ENCODE measurements at regions not wholly inside any gene's neighbourhood (a gene's known extent, or its start where the extent isn't known, plus 50 kb on each side); places are given as distances from the start of the nearest gene placed in this dataset.
"Not testable (repeated sequence)": the region's sequence is repeated elsewhere in the genome, so short reads cannot be mapped to it uniquely, and the experiment has no call there.

GRCh38 chr17:445839-446238 lies 93.2 kb upstream of the RPH3AL start, which contains the start of gene RFLNB:
RFLNB (minus strand) TSS chr17:445939.
- peaks cover 50 to 53% of the 10 kb centered on the region in 2 experiments for H3K4me1 ChIP-seq (ENCODE audit: control insufficient read depth in 1 of 2, insufficient read depth in 1 of 2, low read depth in 1 of 2, low read length in 1 of 2)
- peak within 1 kb of the TSS in 1 of 2 experiments; percentile 14 for H3K4me3 ChIP-seq (ENCODE audit: low read depth in 1 of 2, low read length in 1 of 2)
- not testable (repeated sequence) for H3K27me3 ChIP-seq, H3K9me3 ChIP-seq
- peaks cover 60% of the 10 kb centered on the region for H3K36me3 ChIP-seq
- peak within 1 kb of the TSS; percentile 82 for H3K27ac ChIP-seq

DNA sequence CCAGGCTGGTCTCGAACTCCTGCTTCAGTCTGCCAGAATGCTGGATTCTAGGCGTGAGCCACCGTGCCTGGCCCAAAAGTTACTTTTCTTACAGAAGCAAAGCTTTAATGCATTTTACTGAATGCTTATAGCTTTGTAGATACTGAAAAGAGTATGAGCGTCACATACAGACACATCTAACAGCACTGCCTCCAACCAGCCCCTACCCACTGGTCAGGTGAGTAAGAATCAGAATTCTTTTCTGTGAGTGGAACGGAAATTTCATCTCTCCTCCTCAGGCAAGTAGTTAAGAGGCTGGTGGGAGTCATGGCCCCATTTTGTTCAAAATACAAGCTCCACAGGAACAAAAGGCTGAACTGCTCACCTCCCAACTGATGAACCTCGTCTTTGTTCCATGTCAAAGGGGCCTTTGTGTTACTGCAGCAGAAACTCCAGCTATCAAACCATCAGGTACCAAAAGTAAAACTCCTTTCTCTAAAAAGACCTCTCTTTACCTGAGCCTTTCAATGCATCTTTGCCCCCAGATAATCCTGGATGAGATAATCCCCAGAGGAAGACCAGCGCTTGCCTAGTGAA lies 92.4 kb upstream of the RPH3AL start:
- peak overlapping the region; percentile 82 for H3K27ac ChIP-seq
- H3K27me3 ChIP-seq = no peaks in the 10 kb centered on the region
- H3K36me3 ChIP-seq = peaks cover 69% of the 10 kb centered on the region
- H3K9me3 ChIP-seq = no peaks in the 10 kb centered on the region
- H3K4me3 ChIP-seq (ENCODE audit: low read depth in 1 of 2, low read length in 1 of 2) = no peak overlapping the region
- TF ChIP-seq CTCF (IDR thresholded peaks at IDR 0.05) = no peak
- peaks cover 50 to 53% of the 10 kb centered on the region in 2 experiments for H3K4me1 ChIP-seq (ENCODE audit: control insufficient read depth in 1 of 2, insufficient read depth in 1 of 2, low read depth in 1 of 2, low read length in 1 of 2)

DNA sequence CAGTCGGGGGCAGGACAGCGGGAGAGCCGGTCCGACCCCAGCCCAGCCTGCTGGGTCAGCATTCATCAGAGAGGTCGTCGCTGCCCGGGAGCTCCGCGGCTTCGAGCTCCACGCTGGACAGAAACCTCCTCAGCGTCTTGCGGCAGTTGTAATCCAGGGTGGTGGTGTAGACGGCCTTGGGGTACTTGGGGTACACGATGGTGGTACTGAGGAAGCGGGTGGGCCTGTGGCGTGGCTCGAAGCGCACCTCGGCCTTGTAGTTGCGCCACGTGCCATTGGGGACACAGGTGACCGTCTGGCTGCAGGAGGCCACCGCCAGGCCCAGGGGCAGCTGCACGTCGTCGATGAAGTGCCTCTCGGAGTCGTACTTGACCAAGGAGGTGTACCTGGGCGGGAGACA lies 90.5 kb upstream of the RPH3AL start:
- no peaks in the 10 kb centered on the region for H3K27me3 ChIP-seq
- H3K4me1 ChIP-seq (ENCODE audit: control insufficient read depth in 1 of 2, insufficient read depth in 1 of 2, low read depth in 1 of 2, low read length in 1 of 2) = peaks cover 50 to 53% of the 10 kb centered on the region in 2 experiments
- H3K36me3 ChIP-seq = peaks cover 86% of the 10 kb centered on the region
- no peaks in the 10 kb centered on the region for H3K9me3 ChIP-seq
- TF ChIP-seq CTCF (IDR thresholded peaks at IDR 0.05) = no peak
- H3K27ac ChIP-seq = peak overlapping the region; percentile 82
- no peak overlapping the region for H3K4me3 ChIP-seq (ENCODE audit: low read depth in 1 of 2, low read length in 1 of 2)

GRCh38 chr17:441155-441950 lies 88.7 kb upstream of the RPH3AL start:
- Histone ChIP-seq H3K27ac (peak overlapping the region; percentile 82), H3K4me1 (ENCODE audit: control insufficient read depth in 1 of 2, insufficient read depth in 1 of 2, low read depth in 1 of 2, low read length in 1 of 2) (peaks cover 33 to 37% of the 10 kb centered on the region in 2 experiments), H3K9me3 (no peaks in the 10 kb centered on the region), H3K36me3 (peaks cover 78% of the 10 kb centered on the region), H3K4me3 (ENCODE audit: low read depth in 1 of 2, low read length in 1 of 2) (no peak overlapping the region), H3K27me3 (no peaks in the 10 kb centered on the region)
- TF ChIP-seq CTCF (IDR thresholded peaks at IDR 0.05) = no peak

GRCh38 chr17:438191-438590 lies 85.6 kb upstream of the RPH3AL start:
- H3K36me3 ChIP-seq = peaks cover 55% of the 10 kb centered on the region
- TF ChIP-seq CTCF (IDR thresholded peaks at IDR 0.05) = no peak
- H3K27ac ChIP-seq = peak overlapping the region; percentile 82
- H3K4me3 ChIP-seq (ENCODE audit: low read depth in 1 of 2, low read length in 1 of 2) = no peak overlapping the region
- H3K27me3 ChIP-seq = no peaks in the 10 kb centered on the region
- H3K4me1 ChIP-seq (ENCODE audit: control insufficient read depth in 1 of 2, insufficient read depth in 1 of 2, low read depth in 1 of 2, low read length in 1 of 2) = peaks cover 2 to 6% of the 10 kb centered on the region in 2 experiments
- no peaks in the 10 kb centered on the region for H3K9me3 ChIP-seq

GRCh38 chr17:437545-437944 lies 84.9 kb upstream of the RPH3AL start:
- Histone ChIP-seq H3K4me3 (ENCODE audit: low read depth in 1 of 2, low read length in 1 of 2) (no peak overlapping the region), H3K9me3 (no peaks in the 10 kb centered on the region), H3K4me1 (ENCODE audit: control insufficient read depth in 1 of 2, insufficient read depth in 1 of 2, low read depth in 1 of 2, low read length in 1 of 2) (no peaks in the 10 kb centered on the region), H3K27ac (peak overlapping the region; percentile 82), H3K27me3 (no peaks in the 10 kb centered on the region), H3K36me3 (peaks cover 48% of the 10 kb centered on the region)
- TF ChIP-seq CTCF (IDR thresholded peaks at IDR 0.05) = no peak

Measured in neutrophil (primary cell).